ENCODE measurements at regions not wholly inside any gene's neighbourhood (a gene's known extent, or its start where the extent isn't known, plus 50 kb on each side); places are given as distances from the start of the nearest gene placed in this dataset.

- TF ChIP-seq GATA3 (IDR thresholded peaks at IDR 0.05; ENCODE audit: low read depth, low read length), result no peak
- no peak for TF ChIP-seq GATA2 (IDR thresholded peaks at IDR 0.05; ENCODE audit: low read depth, low read length)
Measured at GRCh38 chr13:109362616-109363015, 423.8 kb downstream of the IRS2 start.
